Mammary epithelial cell (primary cell): ENCODE measurements at regions not wholly inside any gene's neighbourhood (a gene's known extent, or its start where the extent isn't known, plus 50 kb on each side); places are given as distances from the start of the nearest gene placed in this dataset.

Source experiments
- EZH2 ChIP-seq: IDR thresholded peaks from 2 replicates; pipeline ENCODE4 v1.6.1; 2012; ENCODE audit warnings: low read length, inconsistent platforms, borderline replicate concordance
- TF ChIP-seq, protein P1 (sequence below), 2 donors: IDR thresholded peaks in 1 of 2; conservative IDR thresholded peaks in 1 of 2; 2 replicates each; pipeline ENCODE4 v1.5.1; 2011 to 2012; ENCODE audit warnings: inconsistent platforms in 2 of 2, low read length in 2 of 2, mild to moderate bottlenecking in 2 of 2, control low read depth in 1 of 2, low read depth in 1 of 2; ENCODE audit not compliant: insufficient read depth in 1 of 2; ENCODE audit errors: extremely low read depth in 1 of 2

DNA sequence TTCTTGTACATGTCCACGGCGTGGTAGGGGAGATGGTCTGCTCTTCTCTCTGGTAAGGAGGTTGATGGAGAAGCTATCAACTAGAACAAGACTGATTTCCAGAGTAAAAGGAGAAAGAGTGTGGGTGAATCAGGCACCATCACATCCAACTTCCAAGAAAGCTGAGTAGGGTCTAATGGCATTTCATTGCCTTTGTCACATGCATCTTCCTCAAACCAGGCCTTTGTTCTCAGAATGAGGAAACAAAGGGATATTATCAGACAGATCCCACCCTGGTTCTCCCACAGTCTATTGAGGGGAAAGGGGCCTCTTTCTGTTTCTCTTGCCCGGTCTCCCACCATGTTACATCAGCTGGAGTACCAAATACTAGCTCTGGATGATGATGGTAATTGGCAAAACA is 160.2 kb upstream of the RBPJ start:
- TF ChIP-seq, protein P1, sequence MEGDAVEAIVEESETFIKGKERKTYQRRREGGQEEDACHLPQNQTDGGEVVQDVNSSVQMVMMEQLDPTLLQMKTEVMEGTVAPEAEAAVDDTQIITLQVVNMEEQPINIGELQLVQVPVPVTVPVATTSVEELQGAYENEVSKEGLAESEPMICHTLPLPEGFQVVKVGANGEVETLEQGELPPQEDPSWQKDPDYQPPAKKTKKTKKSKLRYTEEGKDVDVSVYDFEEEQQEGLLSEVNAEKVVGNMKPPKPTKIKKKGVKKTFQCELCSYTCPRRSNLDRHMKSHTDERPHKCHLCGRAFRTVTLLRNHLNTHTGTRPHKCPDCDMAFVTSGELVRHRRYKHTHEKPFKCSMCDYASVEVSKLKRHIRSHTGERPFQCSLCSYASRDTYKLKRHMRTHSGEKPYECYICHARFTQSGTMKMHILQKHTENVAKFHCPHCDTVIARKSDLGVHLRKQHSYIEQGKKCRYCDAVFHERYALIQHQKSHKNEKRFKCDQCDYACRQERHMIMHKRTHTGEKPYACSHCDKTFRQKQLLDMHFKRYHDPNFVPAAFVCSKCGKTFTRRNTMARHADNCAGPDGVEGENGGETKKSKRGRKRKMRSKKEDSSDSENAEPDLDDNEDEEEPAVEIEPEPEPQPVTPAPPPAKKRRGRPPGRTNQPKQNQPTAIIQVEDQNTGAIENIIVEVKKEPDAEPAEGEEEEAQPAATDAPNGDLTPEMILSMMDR (conservative IDR thresholded peaks at IDR 0.05 in 1 of 2, IDR thresholded peaks at IDR 0.05 in 1 of 2; ENCODE audit: extremely low read depth in 1 of 2, insufficient read depth in 1 of 2, low read depth in 1 of 2, low read length in 2 of 2): no peak
- no peak for TF ChIP-seq EZH2
